ENCODE measurements at regions not wholly inside any gene's neighbourhood (a gene's known extent, or its start where the extent isn't known, plus 50 kb on each side); places are given as distances from the start of the nearest gene placed in this dataset.

- no peak overlapping the region for H2AFZ ChIP-seq (ENCODE audit: low read depth, low read length, severe bottlenecking)
- no peaks in the 10 kb centered on the region for H3K9me3 ChIP-seq (ENCODE audit: insufficient read depth, low read length)
- no peaks in the 10 kb centered on the region for H3F3A ChIP-seq (ENCODE audit: insufficient read depth)
- no peaks in the 10 kb centered on the region for H3K27me3 ChIP-seq (ENCODE audit: low read length)
- H3K9ac ChIP-seq (ENCODE audit: low read length): no peak overlapping the region
- H4K20me1 ChIP-seq (ENCODE audit: low read depth, low read length): peaks cover 6% of the 10 kb centered on the region; the same call in 1 of the 2 replicates
- peaks cover 99% of the 10 kb centered on the region for H3K79me2 ChIP-seq (ENCODE audit: insufficient read depth, low read length)
- H3K36me3 ChIP-seq (ENCODE audit: low read length): peaks cover 25% of the 10 kb centered on the region
- TF ChIP-seq CTCF (IDR thresholded peaks at IDR 0.05; ENCODE audit: insufficient read depth, low read length, poor library complexity, severe bottlenecking): no peak
- no peak for TF ChIP-seq EZH2phosphoT487 (conservative IDR thresholded peaks at IDR 0.05; ENCODE audit: low read length)
- no peak overlapping the region for H3K27ac ChIP-seq (ENCODE audit: low read depth, low read length)
- no peak overlapping the region for H3K4me3 ChIP-seq (ENCODE audit: insufficient read depth, low read length, poor library complexity, severe bottlenecking)
- no peaks in the 10 kb centered on the region for H3K9me2 ChIP-seq (replicated peaks; ENCODE audit: insufficient read depth, low read length)
- no peak overlapping the region for H3K4me2 ChIP-seq (ENCODE audit: low read depth, low read length, poor library complexity, severe bottlenecking)
Observed at GRCh38 chr6:11368264-11368663, 135.8 kb upstream of the NEDD9 start.

- no peak for TF ChIP-seq EZH2phosphoT487 (conservative IDR thresholded peaks at IDR 0.05; ENCODE audit: low read length)
- TF ChIP-seq CTCF (IDR thresholded peaks at IDR 0.05; ENCODE audit: insufficient read depth, low read length, poor library complexity, severe bottlenecking): no peak
- no peak overlapping the region for H2AFZ ChIP-seq (ENCODE audit: low read depth, low read length, severe bottlenecking)
- H3K79me2 ChIP-seq (ENCODE audit: insufficient read depth, low read length): peaks cover 99% of the 10 kb centered on the region
Observed at GRCh38 chr6:11367638-11368199, 135.3 kb upstream of the NEDD9 start.

GRCh38 chr6:11366934-11367637 lies 134.6 kb upstream of the NEDD9 start:
- TF ChIP-seq EZH2phosphoT487 (conservative IDR thresholded peaks at IDR 0.05; ENCODE audit: low read length) (no peak), CTCF (IDR thresholded peaks at IDR 0.05; ENCODE audit: insufficient read depth, low read length, poor library complexity, severe bottlenecking) (no peak)
- H3F3A ChIP-seq (ENCODE audit: insufficient read depth): no peaks in the 10 kb centered on the region
- no peaks in the 10 kb centered on the region for H3K9me3 ChIP-seq (ENCODE audit: insufficient read depth, low read length)
- no peak overlapping the region for H3K9ac ChIP-seq (ENCODE audit: low read length)
- no peak overlapping the region for H3K4me3 ChIP-seq (ENCODE audit: insufficient read depth, low read length, poor library complexity, severe bottlenecking)
- no peak overlapping the region for H3K4me2 ChIP-seq (ENCODE audit: low read depth, low read length, poor library complexity, severe bottlenecking)
- H4K20me1 ChIP-seq (ENCODE audit: low read depth, low read length): peaks cover 6% of the 10 kb centered on the region; the same call in 1 of the 2 replicates
- no peak overlapping the region for H2AFZ ChIP-seq (ENCODE audit: low read depth, low read length, severe bottlenecking)
- no peak overlapping the region for H3K27ac ChIP-seq (ENCODE audit: low read depth, low read length)
- H3K36me3 ChIP-seq (ENCODE audit: low read length): peaks cover 20% of the 10 kb centered on the region; the same call in 1 of the 2 replicates
- no peaks in the 10 kb centered on the region for H3K9me2 ChIP-seq (replicated peaks; ENCODE audit: insufficient read depth, low read length)
- H3K79me2 ChIP-seq (ENCODE audit: insufficient read depth, low read length): peaks cover 99% of the 10 kb centered on the region
- no peaks in the 10 kb centered on the region for H3K27me3 ChIP-seq (ENCODE audit: low read length)

More at GRCh38 chr6:11367638-11368199, 135.3 kb upstream of the NEDD9 start:
- Histone ChIP-seq H3K9ac (ENCODE audit: low read length) (no peak overlapping the region), H3K9me3 (ENCODE audit: insufficient read depth, low read length) (no peaks in the 10 kb centered on the region), H3K4me2 (ENCODE audit: low read depth, low read length, poor library complexity, severe bottlenecking) (no peak overlapping the region), H3K27ac (ENCODE audit: low read depth, low read length) (no peak overlapping the region), H3K9me2 (replicated peaks; ENCODE audit: insufficient read depth, low read length) (no peaks in the 10 kb centered on the region), H3K36me3 (ENCODE audit: low read length) (peaks cover 24% of the 10 kb centered on the region; the same call in 1 of the 2 replicates), H4K20me1 (ENCODE audit: low read depth, low read length) (peaks cover 6% of the 10 kb centered on the region; the same call in 1 of the 2 replicates), H3F3A (ENCODE audit: insufficient read depth) (no peaks in the 10 kb centered on the region), H3K27me3 (ENCODE audit: low read length) (no peaks in the 10 kb centered on the region), H3K4me3 (ENCODE audit: insufficient read depth, low read length, poor library complexity, severe bottlenecking) (no peak overlapping the region)

All from SU-DHL-6 (cell line).